Stimulated activated CD4-positive, alpha-beta T cell treated with anti-CD3 and anti-CD28 coated beads, Interleukin-1b, Interleukin-23, amount 100 ng/mL, for 24 hours (primary cell): ENCODE measurements at regions not wholly inside any gene's neighbourhood (a gene's known extent, or its start where the extent isn't known, plus 50 kb on each side); places are given as distances from the start of the nearest gene placed in this dataset.

Experiments used
- DNase-seq, 4 experiments: peaks; one replicate each; pipeline ENCODE4 v3.0.0-alpha.2; 2020; ENCODE audit warnings: low read depth in 4 of 4, low spot score in 1 of 4

DNA sequence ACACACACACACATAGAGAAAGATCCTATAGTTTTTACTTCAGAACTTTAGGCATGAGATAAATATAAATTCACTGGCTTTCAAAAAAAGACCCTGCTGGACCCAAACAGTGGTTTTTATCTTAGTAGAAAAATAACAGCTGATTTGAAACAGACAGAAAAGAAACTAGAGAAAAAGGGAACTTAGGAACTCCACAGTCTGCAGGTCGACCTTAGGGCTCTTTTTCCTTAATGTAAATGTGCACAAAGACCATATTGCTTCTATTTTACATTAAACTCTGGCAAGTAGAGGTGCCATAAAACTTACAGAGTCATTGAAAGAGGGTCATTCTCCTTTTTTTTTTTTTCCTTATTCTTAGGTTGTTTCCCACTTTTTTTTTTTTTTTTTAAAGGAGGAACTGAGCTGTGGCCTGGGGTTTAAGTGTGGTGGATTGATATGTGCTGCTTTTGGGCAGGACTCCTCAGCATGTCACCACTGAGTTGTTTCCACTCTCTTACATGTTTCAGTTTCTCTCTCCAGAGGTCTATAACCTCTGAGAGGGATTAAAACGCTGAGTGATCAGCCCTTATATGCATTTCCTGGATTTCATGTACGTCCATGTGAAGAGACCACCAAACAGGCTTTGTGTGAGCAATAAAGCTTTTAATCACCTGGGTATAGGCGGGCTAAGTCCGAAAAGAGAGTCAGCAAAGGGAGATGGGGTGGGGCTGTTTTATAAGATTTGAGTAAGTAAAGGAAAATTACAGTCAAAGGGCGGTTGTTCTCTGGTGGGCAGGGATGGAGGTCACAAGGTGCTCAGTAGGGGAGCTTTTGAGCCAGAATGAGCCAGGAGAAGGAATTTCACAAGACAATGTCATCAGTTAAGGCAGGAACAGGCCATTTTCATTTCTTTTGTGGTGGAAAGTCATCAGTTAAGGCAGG is 70.8 kb upstream of the PACRGL start:
- no peak for DNase-seq

DNA sequence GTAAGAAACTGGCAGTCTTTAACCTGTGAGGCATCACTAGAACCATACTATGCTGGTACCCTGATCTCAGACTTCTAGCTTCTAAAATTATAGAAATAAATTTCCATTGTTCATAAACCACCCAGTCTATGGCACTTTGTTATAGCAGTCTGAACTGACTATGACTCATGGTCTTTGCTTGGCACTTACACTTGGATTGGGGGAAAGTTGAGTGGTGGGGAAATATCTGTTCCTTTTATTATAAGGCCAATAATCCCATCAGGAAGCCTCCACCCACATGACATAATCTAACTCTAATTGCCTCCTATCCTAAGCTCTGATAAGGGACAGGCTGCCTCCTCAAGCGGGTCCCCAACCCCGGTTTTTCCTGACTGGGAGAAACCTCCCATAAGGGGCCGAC is 61.4 kb upstream of the PACRGL start:
- DNase-seq, result no peak

DNA sequence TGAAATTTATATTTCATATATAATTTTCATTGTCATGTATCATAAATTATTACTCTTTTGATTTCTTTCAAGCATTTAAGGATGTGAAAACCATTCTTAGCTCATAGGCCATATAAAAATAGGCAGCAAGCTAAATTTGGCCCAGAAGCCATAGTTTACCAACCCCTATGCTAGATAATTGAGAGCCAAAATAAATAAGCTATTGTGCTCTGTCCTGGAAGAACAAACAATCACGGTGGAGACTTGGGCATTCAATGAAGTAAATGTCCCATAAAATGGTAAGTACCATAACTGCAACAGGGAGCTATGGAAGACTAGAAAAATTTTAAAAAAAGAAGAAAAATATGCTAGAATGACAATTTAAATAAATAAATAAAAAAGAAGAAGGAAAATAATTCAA is 60.9 kb upstream of the PACRGL start:
- no peak for DNase-seq

DNA sequence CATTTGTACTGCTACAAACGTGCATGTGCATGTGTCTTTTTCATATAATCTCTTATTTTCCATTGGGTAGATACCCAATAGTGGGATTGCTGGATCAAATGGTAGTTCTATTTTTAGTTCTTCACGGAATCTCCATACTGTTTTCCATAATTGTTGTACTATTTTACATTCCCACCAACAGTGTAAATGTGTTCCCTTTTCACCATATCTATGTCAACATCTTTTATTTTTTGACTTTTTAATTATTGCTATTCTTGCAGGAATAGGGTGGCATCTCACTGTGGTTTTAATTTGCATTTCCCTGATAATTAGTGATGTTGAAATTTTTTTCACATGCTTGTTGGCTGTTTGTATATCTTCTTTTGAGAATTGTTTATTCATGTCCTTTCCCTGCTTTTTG is 59.3 kb upstream of the PACRGL start:
- DNase-seq, result no peak

DNA sequence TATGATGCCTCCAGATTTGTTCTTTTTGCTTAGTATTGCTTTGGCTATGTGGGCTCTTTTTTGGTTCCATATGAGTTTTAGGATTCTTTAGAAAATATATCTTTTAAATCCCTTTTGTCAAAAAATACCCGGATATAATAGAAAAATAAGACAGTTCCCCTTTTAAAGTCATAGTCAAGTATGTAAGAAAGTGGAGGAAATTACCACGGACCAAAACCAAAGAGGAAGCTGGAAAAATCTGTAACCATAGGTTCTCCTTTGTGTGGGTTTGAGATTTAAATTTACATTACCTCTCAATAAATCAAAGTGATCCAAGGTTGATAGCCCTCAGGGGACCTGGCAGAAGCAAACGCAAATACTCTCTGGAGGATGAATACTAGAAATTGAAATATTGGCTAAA is 58.3 kb upstream of the PACRGL start:
- no peak for DNase-seq

DNA sequence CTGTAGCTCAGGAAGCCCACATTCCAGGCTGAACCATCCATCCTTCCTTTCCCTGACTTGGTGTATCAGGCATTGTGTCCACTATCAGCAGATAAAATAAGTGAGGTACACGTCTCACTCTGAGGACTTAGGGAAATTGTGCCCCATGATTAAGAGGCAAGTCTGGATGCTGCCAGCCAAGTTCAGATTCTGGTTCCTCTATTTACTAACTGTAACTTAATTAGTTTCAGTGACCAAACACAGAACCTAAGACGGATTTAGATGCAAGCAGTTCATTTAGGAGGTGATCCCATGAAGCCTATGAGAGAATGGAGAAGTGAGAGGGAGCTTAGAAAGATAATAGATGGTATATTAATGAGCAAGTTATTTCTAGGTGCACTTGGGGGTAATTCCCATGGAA is 56.6 kb upstream of the PACRGL start:
- no peak for DNase-seq

DNA sequence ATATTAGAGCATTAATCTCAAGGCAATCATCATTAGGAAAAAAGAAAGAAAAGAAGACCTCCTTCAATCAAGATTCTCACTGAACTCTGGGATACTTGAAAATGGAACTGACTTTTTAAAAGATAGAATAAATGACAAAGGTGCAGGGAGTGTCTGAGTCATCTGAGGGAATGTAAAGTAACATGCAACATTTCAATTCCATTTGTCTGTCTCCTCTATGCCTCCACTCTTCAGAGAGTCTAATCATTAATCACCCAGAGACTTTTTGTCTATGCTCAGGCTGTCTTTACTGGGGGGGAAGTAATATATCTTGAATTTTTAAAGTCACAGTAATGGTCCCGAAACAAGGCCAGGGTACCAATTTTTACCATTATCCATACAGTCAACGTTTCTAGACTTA is 55.0 kb upstream of the PACRGL start:
- DNase-seq, result no peak

DNA sequence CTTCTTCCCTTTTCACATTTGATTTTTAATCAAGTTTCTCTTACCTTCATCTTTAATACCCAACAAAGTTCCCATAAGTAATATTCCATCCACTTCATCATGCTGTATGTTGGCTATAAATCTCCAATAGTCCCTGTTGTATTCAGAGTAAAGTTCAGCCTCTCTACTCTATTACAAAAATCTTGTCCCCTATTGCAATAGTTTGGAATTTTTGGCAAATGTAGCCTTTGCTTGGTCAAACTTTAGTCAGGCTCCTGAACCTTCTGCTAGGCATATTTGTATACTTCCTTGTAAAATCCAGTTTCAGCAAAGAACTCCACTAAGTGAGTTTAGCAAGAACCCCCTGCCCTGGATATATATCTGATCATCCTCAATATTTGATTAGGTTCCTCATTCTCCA is 54.0 kb upstream of the PACRGL start:
- DNase-seq, result no peak
